ENCODE measurements at regions not wholly inside any gene's neighbourhood (a gene's known extent, or its start where the extent isn't known, plus 50 kb on each side); places are given as distances from the start of the nearest gene placed in this dataset.

DNA sequence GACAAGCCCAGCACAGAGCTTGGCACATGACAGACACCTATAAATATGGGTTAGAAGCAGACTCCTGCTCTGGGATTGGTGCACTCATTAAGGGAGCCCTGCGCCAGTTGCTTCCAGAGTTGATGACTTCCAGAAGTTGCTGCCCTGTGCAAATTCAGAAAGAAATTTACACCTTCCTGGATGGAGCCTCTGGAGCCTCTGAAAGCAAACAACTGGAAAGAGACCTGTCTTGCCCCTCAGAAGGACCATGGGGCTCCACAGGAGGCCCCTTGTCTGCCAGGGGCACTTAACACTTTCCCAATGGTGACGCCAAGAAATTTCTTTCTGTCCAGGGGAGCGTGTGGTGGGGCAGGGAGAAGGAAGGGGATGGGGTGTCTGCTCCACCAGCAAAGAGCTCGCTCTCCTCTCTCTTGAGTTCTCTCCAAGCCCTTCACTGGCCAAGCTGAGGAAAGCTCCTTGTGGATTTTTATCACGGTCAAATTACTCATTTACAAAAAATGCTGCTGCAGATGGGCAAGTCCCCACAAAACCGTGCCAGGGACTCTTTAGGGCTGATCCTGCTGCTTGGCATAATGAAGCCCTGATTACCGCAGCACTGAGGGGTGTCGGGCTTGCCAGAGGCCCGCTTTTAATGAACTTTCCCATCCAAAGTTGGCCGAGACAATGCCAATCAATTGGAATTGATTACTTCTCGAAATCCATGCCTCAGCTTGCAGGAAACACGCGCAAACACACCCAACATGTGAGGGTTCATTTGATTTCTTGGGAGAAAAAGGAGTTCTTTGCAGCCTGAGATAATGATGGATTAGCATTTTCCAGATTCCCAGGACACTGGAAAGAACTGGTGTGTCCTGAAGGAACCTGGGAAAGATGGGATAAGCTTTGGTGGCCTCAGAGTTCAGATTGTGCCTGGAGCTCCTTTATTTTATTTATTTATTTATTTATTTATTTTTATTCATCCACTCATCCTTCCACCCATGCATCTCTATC is 583.6 kb upstream of the CDH5 start:
- no peak for DNase-seq

DNA sequence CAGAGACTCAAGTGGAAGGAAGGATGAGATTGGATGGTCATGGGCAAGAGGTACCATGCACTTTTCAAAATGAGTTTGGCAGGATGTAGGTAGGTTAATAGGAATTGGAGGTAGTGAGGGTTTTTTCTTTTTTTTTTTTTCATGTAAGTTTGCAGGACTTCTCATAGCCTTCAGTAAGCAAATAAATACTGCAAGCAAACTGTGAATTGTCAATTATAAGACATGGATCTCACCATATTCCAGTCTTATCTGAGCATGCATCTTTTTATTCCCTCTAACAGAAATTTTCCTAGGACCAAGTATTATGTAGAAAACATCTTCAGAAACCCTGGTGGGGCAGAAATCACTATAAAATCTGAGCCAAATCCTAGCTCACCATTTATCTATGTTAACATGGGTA is 584.6 kb upstream of the CDH5 start:
- DNase-seq, result no peak

DNA sequence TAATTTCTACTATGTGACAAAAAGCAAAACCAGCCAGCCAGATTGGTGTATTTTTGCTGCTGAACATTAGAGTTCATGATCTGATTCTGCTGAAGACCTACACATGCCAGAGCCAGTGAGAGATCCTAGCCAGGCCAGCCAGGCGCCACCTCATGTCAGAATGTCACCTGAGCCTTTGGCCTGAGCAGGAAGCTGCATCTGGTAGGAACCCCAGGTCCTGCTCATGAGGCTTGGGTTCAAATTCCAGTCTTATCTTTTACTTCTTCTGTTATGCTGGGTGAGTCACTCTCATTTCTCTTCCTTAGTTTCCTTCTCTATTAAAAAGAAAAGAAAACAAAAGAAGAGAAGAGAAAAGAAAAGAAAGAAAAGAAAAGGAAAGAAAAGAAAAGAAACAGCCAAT is 585.1 kb upstream of the CDH5 start:
- no peak for DNase-seq

DNA sequence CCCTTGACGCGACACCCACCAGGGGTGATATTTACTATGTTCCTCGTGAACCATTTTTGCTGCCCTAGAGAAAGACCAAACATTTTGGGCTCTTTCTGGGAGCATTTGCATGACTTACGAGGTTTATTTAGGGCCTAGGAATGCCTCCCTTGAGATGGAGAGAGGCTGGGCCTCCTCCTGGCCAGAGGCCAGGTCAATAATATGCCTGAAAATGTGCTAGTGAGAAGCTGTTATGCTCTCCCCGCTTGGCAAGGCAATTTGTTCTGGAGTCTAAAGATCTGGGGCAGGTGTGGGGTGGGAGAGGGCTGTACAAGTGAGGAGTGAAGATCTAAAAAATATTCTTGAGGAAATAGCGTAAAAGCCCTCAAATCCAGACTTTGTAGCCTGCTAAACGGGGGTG is 587.3 kb upstream of the CDH5 start:
- no peak for DNase-seq

GRCh38 chr16:65776639-65777183 is 589.8 kb upstream of the CDH5 start:
- DNase-seq, result no peak

- no peak for DNase-seq
Observed at GRCh38 chr16:65775829-65776228, 590.7 kb upstream of the CDH5 start.

GRCh38 chr16:65774350-65774749 is 592.1 kb upstream of the CDH5 start:
- DNase-seq, result no peak

DNA sequence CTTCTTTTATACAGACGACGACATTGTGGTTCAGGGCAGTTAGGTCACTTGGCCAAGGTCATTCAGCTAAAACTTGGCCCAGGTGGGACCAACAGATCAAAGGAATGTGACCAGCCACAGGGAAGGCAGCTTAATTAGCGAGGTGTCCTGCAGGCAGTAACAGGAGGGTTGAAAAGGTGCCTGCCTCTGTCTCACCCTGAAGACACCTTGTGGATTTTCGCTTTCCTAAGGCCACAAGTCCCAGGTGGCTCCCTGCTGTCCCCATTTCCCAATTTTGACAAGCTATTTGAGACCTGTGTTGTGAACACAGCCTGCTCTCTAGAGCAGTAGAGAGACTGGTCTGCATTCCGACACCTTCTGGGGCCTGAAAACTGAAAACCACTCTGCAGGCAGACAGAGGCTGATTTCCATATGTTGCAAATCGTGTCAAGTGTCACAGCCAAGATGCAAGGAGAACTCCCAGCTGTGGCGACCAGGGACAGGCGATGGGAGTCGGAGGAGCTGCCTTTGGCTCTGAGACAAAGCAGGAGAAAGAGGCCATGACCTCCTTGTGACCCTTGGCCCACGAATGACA is 593.1 kb upstream of the CDH5 start:
- DNase-seq, result no peak

DNA sequence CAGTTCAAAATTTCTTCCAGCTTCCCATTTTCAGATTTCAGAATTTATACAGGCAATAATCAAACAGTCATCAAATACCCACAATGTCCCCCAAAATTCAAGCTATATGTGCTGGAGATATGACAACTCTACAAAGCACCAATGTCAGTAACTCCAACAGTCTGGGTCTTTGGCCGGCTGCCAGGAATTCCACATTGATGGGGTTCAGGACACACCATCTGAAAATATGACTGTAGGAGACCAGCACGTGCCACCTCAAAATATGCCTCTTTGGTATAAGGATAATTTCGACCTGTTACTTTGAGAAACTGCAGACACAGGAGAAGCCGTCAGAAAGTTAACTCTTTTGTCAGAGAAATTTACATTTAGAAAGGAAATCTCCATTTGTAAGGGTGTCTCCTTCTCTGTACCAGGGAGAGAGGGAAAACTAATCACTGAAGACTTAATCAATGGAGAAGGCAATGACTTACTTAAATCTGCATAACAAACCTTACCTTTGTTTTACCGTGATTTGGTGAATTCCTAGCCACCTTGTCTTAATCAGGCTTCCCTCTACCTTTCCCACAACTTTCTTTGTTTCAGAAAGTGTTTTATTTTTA is 594.3 kb upstream of the CDH5 start:
- no peak for DNase-seq

GRCh38 chr16:65771707-65772106 is 594.8 kb upstream of the CDH5 start:
- DNase-seq, result no peak

- no peak for DNase-seq
Observed at GRCh38 chr16:65770752-65771151, 595.7 kb upstream of the CDH5 start.

DNA sequence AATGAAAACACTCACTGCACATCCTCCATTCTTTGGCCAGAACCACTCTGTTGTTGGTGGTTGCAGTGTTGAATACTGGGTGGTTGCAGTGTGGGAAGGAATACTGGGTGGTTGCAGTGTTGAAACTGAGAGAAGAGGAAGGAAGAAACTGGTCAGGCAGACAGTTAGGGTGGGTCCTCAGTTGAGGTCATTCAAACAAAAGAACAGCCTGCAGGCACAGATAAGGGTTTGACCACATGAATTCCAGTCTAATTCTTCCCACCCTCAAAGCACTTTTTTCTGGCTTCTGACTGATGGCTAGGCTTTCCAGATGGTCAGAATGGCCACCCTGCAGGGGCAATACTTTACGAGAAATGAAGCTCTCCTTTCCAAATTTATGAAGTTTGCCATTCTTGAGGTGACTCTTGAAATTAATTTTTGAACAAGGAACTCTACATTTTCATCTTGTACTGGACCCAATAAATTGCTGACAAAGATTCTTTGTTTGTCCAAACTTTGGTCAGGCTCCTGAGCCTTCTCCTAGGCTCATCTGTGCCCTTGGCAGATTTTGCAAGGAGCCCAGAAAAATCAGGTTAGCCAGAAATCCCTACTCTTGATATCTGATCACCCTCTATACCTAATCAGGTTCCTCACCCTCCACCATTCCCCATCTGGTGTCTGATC is 596.6 kb upstream of the CDH5 start:
- no peak for DNase-seq

- DNase-seq, result no peak
Observed at GRCh38 chr16:65769055-65769465, 597.4 kb upstream of the CDH5 start.

- no peak for DNase-seq
Observed at GRCh38 chr16:65767125-65767524, 599.4 kb upstream of the CDH5 start.

- no peak for DNase-seq
Observed at GRCh38 chr16:65763640-65764305, 602.7 kb upstream of the CDH5 start.

- DNase-seq, result no peak
Observed at GRCh38 chr16:65760874-65761273, 605.6 kb upstream of the CDH5 start.

DNA sequence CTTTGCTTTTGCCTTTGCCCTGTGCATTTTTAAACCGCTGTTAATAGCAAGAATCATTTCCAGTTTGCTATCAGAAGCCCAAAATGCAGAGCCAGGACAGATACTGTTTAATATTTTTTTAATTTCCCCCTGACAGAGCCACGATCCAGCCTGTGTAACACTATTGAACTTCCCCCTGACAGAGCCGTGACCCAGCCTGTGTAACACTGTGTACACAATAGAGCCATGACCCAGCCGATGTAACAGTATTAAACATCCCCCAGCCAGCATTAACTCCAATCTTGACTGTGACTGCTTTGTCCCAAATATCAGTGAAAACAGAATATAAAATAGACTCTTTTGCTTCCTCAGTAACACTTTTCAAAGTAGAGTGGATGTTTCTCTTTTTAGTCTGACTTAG is 607.9 kb upstream of the CDH5 start:
- no peak for DNase-seq

DNA sequence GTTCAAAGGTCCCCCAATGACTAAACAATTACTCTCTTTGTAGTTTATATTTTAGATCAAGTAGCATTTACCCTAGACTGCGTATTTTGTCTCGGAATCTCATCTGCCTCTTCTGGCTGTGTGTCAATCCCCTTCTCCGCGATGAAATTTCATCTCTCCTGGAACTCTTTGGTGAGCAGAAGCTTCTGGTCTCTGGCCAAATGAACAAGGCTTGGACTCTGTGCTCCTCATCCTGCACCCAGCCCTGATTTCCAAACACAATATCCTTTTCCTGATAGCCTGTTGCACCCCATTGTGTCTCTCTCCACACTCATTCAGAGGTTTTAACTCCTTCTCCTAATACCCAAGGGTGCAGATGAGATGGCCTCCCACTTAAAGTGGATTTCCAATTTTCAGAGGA is 609.4 kb upstream of the CDH5 start:
- DNase-seq, result no peak

DNA sequence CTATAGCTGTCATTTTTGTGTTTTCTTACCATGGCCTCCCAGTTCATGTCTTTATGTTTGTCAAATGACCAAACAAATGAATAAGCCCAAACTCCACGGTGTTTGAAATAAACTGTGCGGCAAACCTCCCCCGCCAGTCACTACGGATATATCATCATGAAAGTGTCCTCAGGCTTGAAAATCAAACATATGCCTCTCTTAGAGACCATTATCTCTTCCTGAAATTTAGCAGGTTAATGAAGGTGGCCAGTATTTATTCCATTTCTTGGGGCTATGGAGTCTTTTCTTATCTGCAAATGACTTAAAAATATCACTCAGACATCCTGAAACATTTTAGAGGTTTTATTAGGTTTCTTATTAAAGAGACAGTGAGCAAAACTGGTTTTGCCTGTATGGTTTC is 610.3 kb upstream of the CDH5 start:
- DNase-seq, result no peak

DNA sequence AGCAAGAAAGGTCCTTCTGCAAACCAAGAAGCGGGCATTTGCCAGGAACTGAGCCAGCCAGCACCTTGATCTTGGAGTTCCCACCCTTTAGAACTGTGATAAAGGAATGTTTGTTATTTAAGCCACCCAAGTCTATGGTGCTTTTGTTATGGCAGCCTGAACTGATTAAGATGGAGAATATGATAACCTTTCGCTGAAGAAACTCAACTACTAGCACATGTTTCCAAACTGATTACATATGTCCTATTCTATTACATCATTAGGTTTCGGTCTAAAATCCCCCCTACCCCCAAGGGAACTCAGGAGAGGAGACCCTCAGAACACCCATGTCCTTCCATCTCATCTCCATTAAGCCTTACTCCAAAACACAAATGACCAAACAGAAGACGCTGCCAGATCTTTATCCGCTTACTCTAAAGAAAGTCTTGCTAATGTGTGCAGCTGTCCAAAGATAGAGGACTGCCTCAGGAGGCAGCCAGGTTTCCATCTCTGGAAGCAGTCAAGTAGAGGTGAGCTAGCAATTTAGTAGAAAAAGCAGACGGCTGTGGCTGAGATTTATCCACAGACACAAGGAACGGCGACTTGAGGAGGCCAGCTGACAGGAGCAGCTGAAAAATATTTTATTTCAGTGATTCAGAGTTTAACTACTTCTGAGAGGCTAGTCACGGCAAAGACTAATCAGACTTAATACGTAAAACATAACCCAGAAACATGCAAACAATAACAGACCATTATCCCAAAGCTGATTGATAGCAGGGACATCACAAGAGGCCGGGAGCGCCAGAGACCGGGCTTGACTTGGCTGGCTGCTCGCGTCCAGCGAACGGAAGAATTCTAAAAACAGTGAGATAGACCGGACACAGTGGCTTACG is 611.4 kb upstream of the CDH5 start:
- DNase-seq, result no peak

DNA sequence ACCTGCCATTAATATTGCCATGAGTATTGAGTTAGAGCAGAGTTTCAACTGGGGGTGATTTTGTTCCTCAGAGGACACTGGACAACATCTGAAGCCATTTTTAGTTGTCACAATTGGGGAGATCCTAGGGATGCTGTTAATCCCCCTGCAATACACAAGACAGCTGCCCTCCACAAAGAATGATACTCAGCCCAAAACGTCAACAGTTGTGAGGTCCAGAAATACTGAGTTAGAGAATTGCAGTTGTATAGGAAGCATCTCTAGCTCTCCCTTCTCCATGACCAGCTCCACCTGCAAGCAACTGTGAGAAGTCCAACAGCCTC is 614.0 kb upstream of the CDH5 start:
- DNase-seq, result no peak
